Activated T-cell treated with anti-CD3 and anti-CD28 coated beads, Interleukin-2, amount 50 U/mL, for 72 hours (primary cell): ENCODE measurements at regions not wholly inside any gene's neighbourhood (a gene's known extent, or its start where the extent isn't known, plus 50 kb on each side); places are given as distances from the start of the nearest gene placed in this dataset.
"Not testable (repeated sequence)": the region's sequence is repeated elsewhere in the genome, so short reads cannot be mapped to it uniquely, and the experiment has no call there.

Source experiments
- ATAC-seq, 2 donors: fragments of 150-1000 bp; cut with Tn5 transposase; replicated peaks in 1 of 2; 2 replicates each; pipeline ENCODE4 v1.10.0; 2021; ENCODE audit warnings: moderate library complexity in 2 of 2, mild to moderate bottlenecking in 1 of 2
- DNase-seq, 2 donors: peaks; one replicate each; pipeline ENCODE4 v3.0.0; 2021 to 2022; ENCODE audit warnings: mixed read lengths in 1 of 2
- H3K27ac Mint-ChIP-seq: one replicate; pipeline ENCODE4 v1.8.0; 2022; ENCODE audit warnings: mild to moderate bottlenecking, moderate library complexity, mixed read lengths
- H3K27me3 Mint-ChIP-seq: one replicate; pipeline ENCODE4 v1.8.0; 2022; ENCODE audit warnings: low read depth, mixed read lengths
- H3K36me3 Mint-ChIP-seq, 2 donors: one replicate each; pipeline ENCODE4 v1.8.0; 2022; ENCODE audit warnings: mixed read lengths in 2 of 2, mild to moderate bottlenecking in 1 of 2; ENCODE audit not compliant: insufficient read depth in 2 of 2
- H3K4me1 Mint-ChIP-seq: one replicate; pipeline ENCODE4 v1.8.0; 2022; ENCODE audit warnings: low read depth, mixed read lengths
- H3K4me3 Mint-ChIP-seq, 2 donors: one replicate each; pipeline ENCODE4 v1.8.0; 2022; ENCODE audit warnings: mild to moderate bottlenecking in 2 of 2, mixed read lengths in 2 of 2, moderate library complexity in 2 of 2
- H3K9me3 Mint-ChIP-seq, 2 donors: one replicate each; pipeline ENCODE4 v1.8.0; 2022; ENCODE audit warnings: mixed read lengths in 2 of 2

DNA sequence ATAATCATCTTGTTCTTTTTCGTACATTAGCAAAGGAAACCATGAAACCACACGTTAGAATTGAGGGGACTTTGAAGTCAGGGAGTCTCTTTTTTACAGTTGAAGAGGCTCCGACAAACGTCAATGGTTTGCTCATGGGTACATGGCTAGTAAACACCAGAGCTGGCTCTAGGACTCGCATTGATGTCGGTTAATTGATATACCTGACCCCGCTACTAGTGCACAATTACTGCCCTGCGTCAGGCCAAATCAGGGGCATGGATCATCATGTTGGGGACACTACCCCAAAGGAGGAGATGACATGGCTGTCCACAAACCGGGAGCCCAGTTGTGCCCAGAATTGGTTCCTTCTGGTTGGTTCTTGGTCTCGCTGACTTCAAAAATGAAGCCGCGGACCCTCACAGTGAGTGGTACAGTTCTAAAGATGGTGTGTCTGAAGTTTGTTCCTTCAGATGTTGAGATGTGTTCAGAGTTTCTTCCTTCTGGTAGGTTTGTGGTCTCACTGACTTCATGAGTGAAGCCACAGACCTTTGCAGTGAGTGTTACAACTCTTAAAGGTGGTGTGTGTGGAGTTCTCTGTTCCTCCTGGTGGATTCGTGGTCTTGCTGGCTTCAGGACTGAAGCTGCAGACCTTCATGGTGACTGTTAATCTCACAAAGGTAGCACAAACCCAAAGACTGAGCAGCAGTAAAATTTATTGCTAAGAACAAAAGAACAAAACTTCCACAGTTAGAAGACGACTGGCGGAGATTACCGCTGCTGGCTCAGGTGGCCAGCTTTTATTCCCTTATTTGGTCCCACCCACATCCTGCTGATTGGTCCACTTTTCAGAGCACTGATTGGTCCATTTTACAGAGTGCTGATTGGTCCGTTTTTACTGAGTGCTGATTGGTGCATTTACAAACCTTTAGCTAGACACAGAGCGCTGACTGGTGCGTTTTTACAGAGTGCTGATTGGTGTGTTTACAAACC is 126.9 kb upstream of the ERRFI1 start:
- peaks cover 2 to 9% of the 10 kb centered on the region in 2 donors for H3K36me3 Mint-ChIP-seq
- H3K27me3 Mint-ChIP-seq, result peaks cover 40% of the 10 kb centered on the region
- H3K9me3 Mint-ChIP-seq, result peaks cover 2 to 3% of the 10 kb centered on the region in 2 donors
- ATAC-seq (peak; percentile 86 to 88), DNase-seq (peak; percentile 59 to 66)
- peak overlapping the region; percentile 92 for H3K27ac Mint-ChIP-seq
- H3K4me1 Mint-ChIP-seq, result peaks cover 58% of the 10 kb centered on the region
- H3K4me3 Mint-ChIP-seq, result peak overlapping the region; percentile 76 to 83

DNA sequence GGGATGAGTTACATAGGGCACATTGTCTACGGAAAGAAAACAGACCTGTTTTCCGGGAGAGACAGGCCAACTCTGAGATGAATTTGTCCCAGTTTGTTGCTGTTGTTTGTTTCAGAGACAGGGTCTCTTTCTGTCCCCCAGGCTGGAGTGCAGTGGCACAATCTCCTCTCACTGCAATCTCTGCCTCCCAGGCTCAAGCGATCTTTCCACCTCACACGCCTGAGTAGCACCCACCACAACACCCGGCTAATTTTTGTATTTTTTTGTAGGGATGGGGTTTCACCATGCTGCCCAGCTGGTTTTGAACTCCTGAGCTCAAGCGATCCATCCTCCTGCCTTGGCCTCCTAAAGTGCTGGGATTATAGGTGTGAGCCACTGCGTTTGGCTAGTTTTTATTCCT is 125.5 kb upstream of the ERRFI1 start:
- Mint-ChIP-seq H3K36me3 (peaks cover 2 to 9% of the 10 kb centered on the region in 2 donors), H3K4me1 (peaks cover 62% of the 10 kb centered on the region), H3K27me3 (peaks cover 45% of the 10 kb centered on the region), H3K4me3 (peak overlapping the region; percentile 76 to 83), H3K9me3 (peaks cover 2 to 3% of the 10 kb centered on the region in 2 donors), H3K27ac (peak overlapping the region; percentile 72)
- DNase-seq, result no peak
- no peak for ATAC-seq

DNA sequence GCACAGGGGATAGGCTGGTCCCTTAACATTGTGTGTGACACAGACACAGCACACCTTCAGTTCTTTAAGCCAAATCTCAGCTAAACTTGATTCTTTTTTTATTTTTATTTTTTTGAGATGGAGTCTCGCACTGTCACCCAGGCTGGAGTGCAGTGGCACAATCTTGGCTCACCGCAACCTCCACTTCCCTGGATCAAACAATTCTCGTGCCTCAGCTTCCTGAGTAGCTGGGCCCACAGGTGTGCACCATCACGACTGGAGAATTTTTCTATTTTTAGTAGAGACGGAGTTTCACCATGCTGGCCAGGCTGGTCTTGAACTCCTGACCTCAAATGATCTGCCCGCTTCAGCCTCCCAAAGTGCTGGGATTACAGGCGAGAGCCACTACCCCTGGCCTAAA is 123.6 kb upstream of the ERRFI1 start:
- Mint-ChIP-seq H3K27me3 (peaks cover 40% of the 10 kb centered on the region), H3K4me1 (peaks cover 77% of the 10 kb centered on the region)
- not testable (repeated sequence) for H3K4me3 Mint-ChIP-seq, H3K36me3 Mint-ChIP-seq, H3K27ac Mint-ChIP-seq, DNase-seq, H3K9me3 Mint-ChIP-seq, ATAC-seq

DNA sequence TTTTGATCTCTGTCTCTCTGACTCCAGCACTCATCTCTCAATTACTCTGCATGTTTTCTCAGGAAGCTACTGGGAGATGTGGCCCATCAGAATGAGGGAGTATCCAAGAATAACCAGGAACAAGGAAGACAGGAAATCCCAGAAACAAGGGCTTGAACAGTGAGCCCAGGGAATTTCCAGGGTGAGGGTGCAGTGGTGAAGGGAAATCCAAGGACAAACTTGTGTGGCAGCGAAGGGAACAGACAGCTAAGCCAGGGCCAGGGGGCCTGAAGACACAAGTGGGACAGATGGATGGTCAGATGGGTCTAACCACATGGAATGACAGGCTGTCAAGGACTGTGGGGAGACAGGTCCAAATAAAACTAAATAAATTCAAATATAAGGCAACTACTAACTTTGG is 121.8 kb upstream of the ERRFI1 start:
- DNase-seq, result no peak
- Mint-ChIP-seq H3K9me3 (no peaks in the 10 kb centered on the region), H3K36me3 (peaks cover 0 to 2% of the 10 kb centered on the region in 2 donors), H3K27me3 (peaks cover 49% of the 10 kb centered on the region), H3K4me1 (peaks cover 68% of the 10 kb centered on the region), H3K27ac (no peak overlapping the region), H3K4me3 (no peak overlapping the region)
- ATAC-seq, result no peak

DNA sequence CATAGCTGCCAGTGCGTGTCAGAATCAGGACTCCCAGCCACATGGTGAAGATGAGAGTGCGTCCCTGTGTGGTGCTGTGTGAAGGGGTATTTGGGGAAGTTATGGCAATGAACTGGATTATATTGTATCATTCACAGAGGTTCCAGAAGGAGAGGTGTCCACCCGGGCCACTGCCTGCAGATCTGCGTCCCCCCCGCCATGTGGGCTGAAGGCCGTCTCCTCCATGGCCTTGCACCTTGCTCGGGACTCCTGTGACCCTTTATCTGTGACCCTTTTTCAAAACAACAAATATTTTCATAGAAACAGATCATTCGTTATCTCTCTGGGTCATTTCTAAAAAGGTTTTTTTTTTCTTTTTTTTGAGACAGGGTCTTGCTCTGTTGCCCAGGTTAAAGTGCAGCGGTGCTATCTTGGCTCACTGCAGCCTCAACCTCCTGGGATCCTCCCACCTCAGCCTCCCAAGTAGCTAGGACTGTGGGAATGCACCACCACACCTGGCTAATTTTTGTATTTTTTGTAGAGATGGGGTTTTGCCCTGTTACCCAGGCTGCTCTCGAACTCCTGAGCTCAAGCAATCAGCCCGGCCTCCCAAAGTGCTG is 120.2 kb upstream of the ERRFI1 start:
- peaks cover 40% of the 10 kb centered on the region for H3K27me3 Mint-ChIP-seq
- no peak for ATAC-seq
- peaks cover 52% of the 10 kb centered on the region for H3K4me1 Mint-ChIP-seq

DNA sequence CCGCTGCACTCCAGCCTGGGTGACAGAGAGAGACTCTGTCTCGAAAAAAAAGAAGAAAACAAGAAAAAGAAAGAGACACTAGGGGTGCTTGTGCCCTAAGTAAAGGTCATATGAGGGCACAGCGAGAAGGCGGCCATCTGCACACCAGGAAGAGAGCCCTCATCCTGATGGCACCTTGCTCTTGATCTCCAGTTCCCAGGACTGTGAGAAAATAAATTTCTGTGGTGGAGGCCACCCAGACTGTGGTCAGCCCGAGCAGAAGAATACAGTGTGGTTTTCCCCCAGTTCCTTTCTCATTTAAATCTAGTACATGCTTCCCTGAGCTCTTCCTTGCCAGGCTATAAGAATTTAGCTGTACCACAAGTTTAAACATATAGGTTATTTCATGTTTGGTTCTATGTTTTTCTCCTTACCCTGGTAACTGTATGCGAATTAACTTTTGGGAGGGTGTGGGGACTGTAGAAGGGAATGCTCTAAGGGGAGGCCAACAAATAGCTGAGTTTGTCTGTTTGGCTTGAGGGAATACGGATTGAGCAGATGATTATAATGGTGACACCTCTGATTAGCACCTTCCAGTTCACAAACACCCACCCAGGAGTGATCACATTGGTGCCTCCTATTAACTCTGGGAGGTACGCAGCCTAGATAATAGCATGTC is 119.6 kb upstream of the ERRFI1 start:
- Mint-ChIP-seq H3K9me3 (no peaks in the 10 kb centered on the region), H3K4me1 (peaks cover 45% of the 10 kb centered on the region), H3K27ac (peak overlapping the region; percentile 10), H3K36me3 (peaks cover 0 to 1% of the 10 kb centered on the region in 2 donors), H3K27me3 (peaks cover 33% of the 10 kb centered on the region), H3K4me3 (no peak overlapping the region)
- ATAC-seq, result no peak
- DNase-seq, result no peak

More for the DNA sequence above, 120.2 kb upstream of the ERRFI1 start:
- no peak overlapping the region for H3K4me3 Mint-ChIP-seq
- H3K36me3 Mint-ChIP-seq, result peaks cover 0 to 2% of the 10 kb centered on the region in 2 donors
- no peak overlapping the region for H3K27ac Mint-ChIP-seq
- H3K9me3 Mint-ChIP-seq, result no peaks in the 10 kb centered on the region
- DNase-seq, result no peak

DNA sequence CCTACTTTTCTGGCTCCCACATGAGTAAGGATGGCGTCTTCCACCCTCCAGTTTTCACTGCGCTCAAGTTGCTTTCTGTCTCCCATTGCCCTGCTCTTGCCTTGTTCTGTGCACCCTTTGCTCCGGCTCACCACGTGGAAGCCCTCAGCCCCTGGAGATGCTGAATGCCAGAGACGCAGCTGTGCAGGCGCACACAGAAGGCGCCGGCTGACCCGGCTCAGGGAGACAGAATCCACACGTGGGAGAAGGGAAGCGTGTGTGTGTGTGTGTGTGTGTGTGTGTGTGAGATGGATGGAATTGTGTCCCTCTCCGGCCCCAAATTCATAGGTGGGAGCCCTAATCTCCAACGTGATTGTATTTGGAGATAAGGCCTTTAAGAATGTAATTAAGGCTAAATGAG is 118.2 kb upstream of the ERRFI1 start:
- Mint-ChIP-seq H3K27ac (no peak overlapping the region), H3K4me1 (peaks cover 32% of the 10 kb centered on the region), H3K9me3 (no peaks in the 10 kb centered on the region), H3K4me3 (no peak overlapping the region), H3K27me3 (peaks cover 29% of the 10 kb centered on the region), H3K36me3 (no peaks in the 10 kb centered on the region)
- ATAC-seq (no peak), DNase-seq (no peak)

DNA sequence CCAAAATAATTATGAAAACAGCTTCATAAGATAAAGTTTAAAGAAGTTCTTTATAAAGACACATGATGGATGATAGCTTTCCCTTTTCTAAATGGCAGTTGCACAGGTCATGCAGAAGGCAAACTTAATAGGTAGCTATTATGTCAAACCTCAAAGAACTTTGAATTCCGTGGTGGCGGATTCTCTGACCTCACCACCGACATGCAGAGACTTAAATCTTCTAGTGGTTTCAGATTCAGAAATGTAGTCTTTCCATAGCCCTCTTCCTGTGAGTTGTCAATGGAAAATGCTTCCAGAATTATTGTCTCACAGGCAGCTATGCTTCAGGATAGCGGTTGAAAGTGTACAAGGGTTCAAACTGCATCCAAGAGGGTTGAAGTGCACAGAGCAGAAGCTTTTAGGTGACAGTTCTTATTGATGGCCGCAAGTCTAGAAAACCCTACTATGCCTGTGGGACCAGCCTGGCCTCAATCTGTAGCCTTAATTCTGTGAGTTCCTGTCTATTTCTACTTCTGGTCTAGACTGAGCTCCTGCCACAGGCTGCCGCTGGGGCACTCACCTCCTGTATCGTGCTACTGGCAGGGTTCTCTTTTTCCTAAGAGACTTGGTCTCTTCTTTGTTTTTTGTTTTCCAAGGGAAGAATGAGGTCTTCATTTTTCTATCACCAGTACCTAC is 117.0 kb upstream of the ERRFI1 start:
- H3K4me3 Mint-ChIP-seq, result no peak overlapping the region
- ATAC-seq, result no peak
- no peaks in the 10 kb centered on the region for H3K36me3 Mint-ChIP-seq
- H3K9me3 Mint-ChIP-seq, result no peaks in the 10 kb centered on the region
- H3K27me3 Mint-ChIP-seq, result peaks cover 25% of the 10 kb centered on the region
- DNase-seq, result no peak
- no peak overlapping the region for H3K27ac Mint-ChIP-seq
- peaks cover 20% of the 10 kb centered on the region for H3K4me1 Mint-ChIP-seq

DNA sequence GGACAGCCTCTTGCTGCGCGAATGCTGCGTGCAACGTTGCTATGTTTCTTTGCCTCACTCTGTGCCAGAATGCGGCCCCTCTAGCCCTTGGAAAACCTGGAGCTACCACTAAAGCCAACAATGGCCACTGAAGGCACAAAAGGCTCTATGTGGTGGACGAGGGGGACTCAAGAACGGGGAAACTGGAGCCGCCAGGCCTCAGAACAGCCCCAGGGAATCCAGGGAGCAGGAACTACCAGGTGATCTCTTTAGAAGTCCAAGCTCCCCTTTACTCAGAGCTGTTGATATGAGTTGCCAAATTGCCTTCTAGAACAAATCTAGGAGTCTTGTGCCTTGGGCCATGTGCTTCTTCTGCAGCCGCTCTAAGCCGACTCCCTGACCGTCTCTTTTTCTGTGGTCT is 113.8 kb upstream of the ERRFI1 start:
- Mint-ChIP-seq H3K36me3 (no peaks in the 10 kb centered on the region), H3K4me1 (peaks cover 3% of the 10 kb centered on the region), H3K27me3 (peaks cover 29% of the 10 kb centered on the region), H3K9me3 (no peaks in the 10 kb centered on the region), H3K27ac (no peak overlapping the region), H3K4me3 (no peak overlapping the region)
- ATAC-seq, result no peak
- DNase-seq, result no peak

DNA sequence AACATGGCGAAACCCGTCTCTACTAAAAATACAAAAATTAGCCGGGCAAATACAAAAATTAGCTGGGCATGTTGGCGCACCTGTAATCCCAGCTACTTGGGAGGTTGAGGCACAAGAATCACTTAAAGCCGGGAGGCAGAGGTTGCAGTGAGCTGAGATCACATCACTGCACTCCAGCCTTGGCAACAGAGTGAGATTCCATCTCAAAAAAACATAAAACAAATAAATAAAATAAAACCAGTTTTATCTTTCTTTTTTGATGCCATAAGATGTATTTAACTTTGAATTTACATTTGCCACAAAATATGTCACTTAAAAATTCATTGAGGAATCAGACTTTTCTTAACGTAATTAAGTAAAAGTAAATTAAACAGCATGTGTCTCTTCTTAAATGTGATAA is 113.3 kb upstream of the ERRFI1 start:
- ATAC-seq (no peak), DNase-seq (no peak)
- Mint-ChIP-seq H3K27ac (no peak overlapping the region), H3K9me3 (no peaks in the 10 kb centered on the region), H3K36me3 (no peaks in the 10 kb centered on the region), H3K27me3 (peaks cover 33% of the 10 kb centered on the region), H3K4me1 (peaks cover 3% of the 10 kb centered on the region), H3K4me3 (no peak overlapping the region)

DNA sequence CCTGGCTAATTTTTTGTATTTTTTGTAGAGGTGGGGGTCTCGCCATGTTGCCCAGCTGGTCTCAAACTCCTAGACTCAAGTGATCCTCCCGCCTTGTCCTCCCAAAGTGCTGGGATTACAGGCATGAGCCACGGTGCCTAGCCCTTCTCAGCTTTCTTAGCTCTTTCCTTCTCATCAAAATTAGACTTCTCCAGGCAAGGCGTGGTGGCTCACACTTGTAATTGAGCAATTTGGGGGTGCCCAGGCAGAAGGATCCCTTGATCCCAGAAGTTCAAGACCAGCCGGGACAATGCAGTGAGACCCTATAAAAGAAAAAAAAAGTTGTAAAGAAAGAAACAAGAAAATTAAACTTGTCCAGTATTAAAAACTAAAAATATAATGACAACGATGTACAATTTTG is 112.6 kb upstream of the ERRFI1 start:
- Mint-ChIP-seq H3K4me1 (peaks cover 8% of the 10 kb centered on the region), H3K36me3 (no peaks in the 10 kb centered on the region)

DNA sequence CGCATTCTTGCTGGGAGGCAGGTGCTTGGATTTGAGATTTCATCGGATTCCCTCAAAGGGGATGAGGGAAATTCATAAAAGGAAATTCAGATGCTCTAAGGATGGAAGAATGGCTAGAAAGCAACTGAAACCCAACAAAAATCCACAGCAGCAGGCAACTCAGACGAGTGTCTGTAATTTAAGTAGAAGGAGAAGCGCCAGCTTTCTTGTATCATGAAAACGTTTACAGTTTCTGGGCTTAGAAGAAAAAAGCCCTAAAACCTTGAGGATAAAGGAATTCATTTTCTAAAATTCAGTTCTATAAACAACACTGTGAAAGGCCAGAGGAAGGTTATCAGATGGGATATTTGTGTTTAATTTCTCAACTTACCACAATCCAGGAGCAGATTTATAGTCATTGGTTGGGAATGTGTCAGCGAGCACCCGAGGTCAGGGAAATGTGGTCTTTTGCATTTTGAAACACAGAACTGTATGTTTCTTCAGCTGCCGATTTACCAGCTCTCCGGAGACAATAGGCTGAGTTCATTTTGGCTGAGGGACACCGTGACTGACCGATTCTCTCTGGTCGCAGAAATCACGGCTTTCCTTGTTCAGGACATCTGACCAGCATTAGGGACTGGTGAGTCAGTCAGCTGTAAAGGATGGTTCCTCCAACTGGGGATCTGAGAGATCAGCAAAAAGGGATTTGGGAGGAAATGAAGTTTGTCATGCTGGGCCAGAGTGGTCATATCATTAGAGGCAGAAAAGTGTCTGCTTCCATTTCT is 111.6 kb upstream of the ERRFI1 start:
- Mint-ChIP-seq H3K27me3 (peaks cover 39% of the 10 kb centered on the region), H3K4me3 (no peak overlapping the region), H3K36me3 (no peaks in the 10 kb centered on the region), H3K9me3 (no peaks in the 10 kb centered on the region), H3K4me1 (peaks cover 8% of the 10 kb centered on the region), H3K27ac (no peak overlapping the region)
- DNase-seq (no peak), ATAC-seq (no peak)

More for the DNA sequence above, 112.6 kb upstream of the ERRFI1 start:
- no peak for DNase-seq
- H3K9me3 Mint-ChIP-seq, result no peaks in the 10 kb centered on the region
- H3K27me3 Mint-ChIP-seq, result peaks cover 33% of the 10 kb centered on the region
- no peak overlapping the region for H3K27ac Mint-ChIP-seq
- H3K4me3 Mint-ChIP-seq, result no peak overlapping the region
- ATAC-seq, result no peak
